ENCODE measurements at regions not wholly inside any gene's neighbourhood (a gene's known extent, or its start where the extent isn't known, plus 50 kb on each side); places are given as distances from the start of the nearest gene placed in this dataset.

GRCh38 chr3:23002836-23003732 lies 200.0 kb upstream of the UBE2E2 start:
- no peak overlapping the region for H3K4me3 ChIP-seq (ENCODE audit: low read depth, low read length)
- no peak overlapping the region for H3K9ac ChIP-seq (ENCODE audit: low read depth, low read length)
- H3K36me3 ChIP-seq (ENCODE audit: control insufficient read depth, insufficient read depth, low read length): no peaks in the 10 kb centered on the region
- H3K27ac ChIP-seq (ENCODE audit: low read depth, low read length): no peak overlapping the region
- H3K27me3 ChIP-seq (ENCODE audit: control insufficient read depth, insufficient read depth, low read length): no peaks in the 10 kb centered on the region
- no peaks in the 10 kb centered on the region for H3K4me1 ChIP-seq (ENCODE audit: control insufficient read depth, insufficient read depth, low read length)
- no peaks in the 10 kb centered on the region for H3K9me3 ChIP-seq (ENCODE audit: control insufficient read depth, insufficient read depth, low read length)

DNA sequence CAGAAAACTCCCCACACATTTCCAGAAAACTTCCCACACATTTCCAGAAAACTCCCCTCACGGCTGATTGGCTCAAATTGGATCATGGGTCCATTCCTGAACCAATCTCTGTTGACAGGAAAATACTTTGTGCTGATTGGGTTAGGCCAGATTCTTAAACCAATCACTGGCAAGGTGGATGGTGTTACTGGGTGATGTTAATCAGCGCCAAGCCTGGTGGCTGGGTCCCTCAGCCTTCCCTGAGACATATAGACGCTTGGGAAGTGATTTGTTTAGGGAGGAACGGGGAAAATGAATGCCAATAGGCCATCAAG lies 199.4 kb upstream of the UBE2E2 start:
- no peaks in the 10 kb centered on the region for H3K9me3 ChIP-seq (ENCODE audit: control insufficient read depth, insufficient read depth, low read length)
- H3K4me1 ChIP-seq (ENCODE audit: control insufficient read depth, insufficient read depth, low read length): no peaks in the 10 kb centered on the region
- no peak overlapping the region for H3K9ac ChIP-seq (ENCODE audit: low read depth, low read length)
- H3K27ac ChIP-seq (ENCODE audit: low read depth, low read length): no peak overlapping the region
- H3K27me3 ChIP-seq (ENCODE audit: control insufficient read depth, insufficient read depth, low read length): no peaks in the 10 kb centered on the region
- no peak overlapping the region for H3K4me3 ChIP-seq (ENCODE audit: low read depth, low read length)
- no peaks in the 10 kb centered on the region for H3K36me3 ChIP-seq (ENCODE audit: control insufficient read depth, insufficient read depth, low read length)

- Histone ChIP-seq H3K4me1 (ENCODE audit: control insufficient read depth, insufficient read depth, low read length) (no peaks in the 10 kb centered on the region), H3K27me3 (ENCODE audit: control insufficient read depth, insufficient read depth, low read length) (no peaks in the 10 kb centered on the region), H3K27ac (ENCODE audit: low read depth, low read length) (no peak overlapping the region), H3K9me3 (ENCODE audit: control insufficient read depth, insufficient read depth, low read length) (no peaks in the 10 kb centered on the region), H3K4me3 (ENCODE audit: low read depth, low read length) (no peak overlapping the region), H3K9ac (ENCODE audit: low read depth, low read length) (no peak overlapping the region), H3K36me3 (ENCODE audit: control insufficient read depth, insufficient read depth, low read length) (no peaks in the 10 kb centered on the region)
Observed at GRCh38 chr3:23004971-23005370, 198.2 kb upstream of the UBE2E2 start.

- Histone ChIP-seq H3K9ac (ENCODE audit: low read depth, low read length) (no peak overlapping the region), H3K27ac (ENCODE audit: low read depth, low read length) (no peak overlapping the region), H3K4me3 (ENCODE audit: low read depth, low read length) (no peak overlapping the region), H3K36me3 (ENCODE audit: control insufficient read depth, insufficient read depth, low read length) (no peaks in the 10 kb centered on the region), H3K27me3 (ENCODE audit: control insufficient read depth, insufficient read depth, low read length) (no peaks in the 10 kb centered on the region), H3K4me1 (ENCODE audit: control insufficient read depth, insufficient read depth, low read length) (peaks cover 22% of the 10 kb centered on the region), H3K9me3 (ENCODE audit: control insufficient read depth, insufficient read depth, low read length) (no peaks in the 10 kb centered on the region)
Observed at GRCh38 chr3:23017801-23018200, 185.3 kb upstream of the UBE2E2 start.

GRCh38 chr3:23019596-23020300 lies 183.4 kb upstream of the UBE2E2 start:
- Histone ChIP-seq H3K4me1 (ENCODE audit: control insufficient read depth, insufficient read depth, low read length) (peaks cover 22% of the 10 kb centered on the region), H3K4me3 (ENCODE audit: low read depth, low read length) (no peak overlapping the region), H3K9ac (ENCODE audit: low read depth, low read length) (no peak overlapping the region), H3K27ac (ENCODE audit: low read depth, low read length) (no peak overlapping the region), H3K27me3 (ENCODE audit: control insufficient read depth, insufficient read depth, low read length) (no peaks in the 10 kb centered on the region), H3K9me3 (ENCODE audit: control insufficient read depth, insufficient read depth, low read length) (no peaks in the 10 kb centered on the region), H3K36me3 (ENCODE audit: control insufficient read depth, insufficient read depth, low read length) (no peaks in the 10 kb centered on the region)

DNA sequence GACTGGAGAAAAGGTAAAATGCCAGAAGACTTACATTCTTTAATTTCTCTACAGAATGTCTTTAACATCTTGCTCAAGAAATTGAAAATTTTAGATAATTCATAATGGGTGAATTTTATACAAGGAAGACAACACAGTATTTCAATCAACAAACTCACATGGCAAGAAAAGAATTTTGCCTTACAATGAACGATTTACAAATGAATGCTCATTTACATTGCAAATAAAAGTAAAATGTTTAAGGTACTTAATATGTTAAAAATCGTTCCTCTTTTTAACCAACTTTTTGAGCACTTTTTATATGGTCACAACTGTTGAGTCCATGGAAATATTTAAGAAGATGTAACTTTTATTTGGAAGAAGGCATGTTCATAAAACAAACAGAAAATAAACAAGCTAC lies 174.8 kb upstream of the UBE2E2 start:
- Histone ChIP-seq H3K36me3 (ENCODE audit: control insufficient read depth, insufficient read depth, low read length) (no peaks in the 10 kb centered on the region), H3K9me3 (ENCODE audit: control insufficient read depth, insufficient read depth, low read length) (no peaks in the 10 kb centered on the region), H3K4me3 (ENCODE audit: low read depth, low read length) (no peak overlapping the region; the same call in 1 of the 2 replicates), H3K4me1 (ENCODE audit: control insufficient read depth, insufficient read depth, low read length) (peaks cover 28% of the 10 kb centered on the region), H3K27me3 (ENCODE audit: control insufficient read depth, insufficient read depth, low read length) (no peaks in the 10 kb centered on the region), H3K27ac (ENCODE audit: low read depth, low read length) (peak overlapping the region; percentile 56), H3K9ac (ENCODE audit: low read depth, low read length) (no peak overlapping the region; the same call in 1 of the 2 replicates)

DNA sequence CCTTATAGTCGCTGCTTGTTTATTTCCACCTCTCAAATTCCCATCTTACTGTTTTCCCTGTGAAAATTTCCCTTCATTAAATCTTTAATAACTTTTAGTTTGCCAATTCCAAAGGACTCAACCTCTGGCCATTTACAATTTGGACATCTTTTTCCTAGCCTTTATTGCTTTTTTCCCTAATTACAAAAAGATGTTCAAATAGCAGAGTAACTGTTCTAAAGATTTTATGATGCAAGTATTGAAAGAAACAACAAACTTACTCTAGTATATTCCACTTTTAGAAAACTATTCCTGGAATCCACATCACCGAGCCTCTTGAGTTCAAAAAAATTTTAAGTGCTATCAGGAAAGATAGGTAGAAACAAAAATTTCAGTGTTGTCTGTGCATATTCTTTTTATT lies 174.1 kb upstream of the UBE2E2 start:
- Histone ChIP-seq H3K27ac (ENCODE audit: low read depth, low read length) (peak overlapping the region; percentile 42), H3K9me3 (ENCODE audit: control insufficient read depth, insufficient read depth, low read length) (no peaks in the 10 kb centered on the region), H3K27me3 (ENCODE audit: control insufficient read depth, insufficient read depth, low read length) (no peaks in the 10 kb centered on the region), H3K4me1 (ENCODE audit: control insufficient read depth, insufficient read depth, low read length) (peaks cover 28% of the 10 kb centered on the region), H3K4me3 (ENCODE audit: low read depth, low read length) (no peak overlapping the region), H3K36me3 (ENCODE audit: control insufficient read depth, insufficient read depth, low read length) (no peaks in the 10 kb centered on the region), H3K9ac (ENCODE audit: low read depth, low read length) (no peak overlapping the region; the same call in 1 of the 2 replicates)

- Histone ChIP-seq H3K4me3 (ENCODE audit: low read depth, low read length) (no peak overlapping the region), H3K36me3 (ENCODE audit: control insufficient read depth, insufficient read depth, low read length) (no peaks in the 10 kb centered on the region), H3K27ac (ENCODE audit: low read depth, low read length) (no peak overlapping the region), H3K27me3 (ENCODE audit: control insufficient read depth, insufficient read depth, low read length) (no peaks in the 10 kb centered on the region), H3K4me1 (ENCODE audit: control insufficient read depth, insufficient read depth, low read length) (peaks cover 17% of the 10 kb centered on the region), H3K9me3 (ENCODE audit: control insufficient read depth, insufficient read depth, low read length) (no peaks in the 10 kb centered on the region), H3K9ac (ENCODE audit: low read depth, low read length) (no peak overlapping the region)
Observed at GRCh38 chr3:23035927-23036640, 167.0 kb upstream of the UBE2E2 start.

GRCh38 chr3:23036728-23037127 lies 166.4 kb upstream of the UBE2E2 start:
- Histone ChIP-seq H3K27ac (ENCODE audit: low read depth, low read length) (no peak overlapping the region), H3K9me3 (ENCODE audit: control insufficient read depth, insufficient read depth, low read length) (no peaks in the 10 kb centered on the region), H3K9ac (ENCODE audit: low read depth, low read length) (no peak overlapping the region), H3K4me1 (ENCODE audit: control insufficient read depth, insufficient read depth, low read length) (peaks cover 17% of the 10 kb centered on the region), H3K4me3 (ENCODE audit: low read depth, low read length) (no peak overlapping the region), H3K36me3 (ENCODE audit: control insufficient read depth, insufficient read depth, low read length) (no peaks in the 10 kb centered on the region), H3K27me3 (ENCODE audit: control insufficient read depth, insufficient read depth, low read length) (no peaks in the 10 kb centered on the region)

DNA sequence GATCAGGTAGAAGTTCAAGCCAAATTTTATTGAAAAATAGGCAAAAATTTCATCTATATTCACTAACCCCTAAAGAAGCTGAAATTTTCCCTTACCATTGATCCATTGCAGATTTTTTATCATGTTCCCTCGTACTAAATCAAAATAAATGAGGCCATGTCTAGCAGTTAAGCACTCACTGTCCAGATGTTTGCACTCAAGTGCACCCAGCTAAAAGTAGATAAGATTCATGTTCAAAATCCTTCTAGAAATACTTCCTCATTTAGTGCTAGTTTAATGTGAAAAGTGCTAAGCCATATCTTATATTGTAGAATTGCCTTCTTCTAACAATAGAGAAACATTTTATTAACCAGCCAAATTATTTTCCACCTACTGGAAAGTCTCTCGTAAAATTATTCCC lies 164.7 kb upstream of the UBE2E2 start:
- no peaks in the 10 kb centered on the region for H3K27me3 ChIP-seq (ENCODE audit: control insufficient read depth, insufficient read depth, low read length)
- H3K27ac ChIP-seq (ENCODE audit: low read depth, low read length): no peak overlapping the region
- no peaks in the 10 kb centered on the region for H3K9me3 ChIP-seq (ENCODE audit: control insufficient read depth, insufficient read depth, low read length)
- peaks cover 17% of the 10 kb centered on the region for H3K4me1 ChIP-seq (ENCODE audit: control insufficient read depth, insufficient read depth, low read length)
- no peaks in the 10 kb centered on the region for H3K36me3 ChIP-seq (ENCODE audit: control insufficient read depth, insufficient read depth, low read length)
- no peak overlapping the region for H3K4me3 ChIP-seq (ENCODE audit: low read depth, low read length)
- no peak overlapping the region for H3K9ac ChIP-seq (ENCODE audit: low read depth, low read length)
